Activated naive CD8-positive, alpha-beta T cell (primary cell): ENCODE measurements at regions not wholly inside any gene's neighbourhood (a gene's known extent, or its start where the extent isn't known, plus 50 kb on each side); places are given as distances from the start of the nearest gene placed in this dataset.

ENCODE experiments used
- H3K27ac Mint-ChIP-seq: one replicate; pipeline ENCODE4 v1.8.0; 2021; ENCODE audit warnings: mixed read lengths
- H3K27me3 Mint-ChIP-seq: one replicate; pipeline ENCODE4 v1.8.0; 2021; ENCODE audit warnings: mixed read lengths
- H3K36me3 Mint-ChIP-seq: one replicate; pipeline ENCODE4 v1.8.0; 2021; ENCODE audit warnings: mixed read lengths
- H3K4me1 Mint-ChIP-seq: one replicate; pipeline ENCODE4 v1.8.0; 2021; ENCODE audit warnings: low read depth, mixed read lengths
- H3K4me3 Mint-ChIP-seq: one replicate; pipeline ENCODE4 v1.8.0; 2021; ENCODE audit warnings: mild to moderate bottlenecking, mixed read lengths
- H3K9me3 Mint-ChIP-seq: one replicate; pipeline ENCODE4 v1.8.0; 2021; ENCODE audit warnings: low read depth, mixed read lengths

GRCh38 chr13:31081316-31081715, 80.4 kb downstream of the HSPH1 start:
- no peaks in the 10 kb centered on the region for H3K9me3 Mint-ChIP-seq
- no peaks in the 10 kb centered on the region for H3K36me3 Mint-ChIP-seq
- H3K27me3 Mint-ChIP-seq: peaks cover 7% of the 10 kb centered on the region
- no peak overlapping the region for H3K27ac Mint-ChIP-seq
- H3K4me3 Mint-ChIP-seq: no peak overlapping the region
- peaks cover 3% of the 10 kb centered on the region for H3K4me1 Mint-ChIP-seq

DNA sequence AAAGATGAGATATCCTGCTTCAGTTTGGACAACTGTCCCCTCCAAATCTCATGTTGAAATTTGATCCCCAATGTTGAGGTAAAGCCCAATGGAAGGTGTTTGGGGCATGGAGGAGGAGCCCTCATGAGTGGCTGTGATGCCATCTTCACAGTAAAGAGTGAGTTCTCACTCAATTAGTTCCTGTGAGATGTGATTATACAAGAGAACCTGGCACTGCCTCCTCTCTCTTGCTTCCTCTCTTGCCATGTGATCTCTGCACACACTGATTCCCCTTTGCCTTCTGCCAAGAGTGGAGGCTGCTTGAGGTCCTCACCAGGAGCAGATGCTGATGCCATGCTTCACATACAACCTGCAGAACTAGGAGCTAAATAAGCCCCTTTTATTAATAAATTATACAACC, 86.9 kb downstream of the HSPH1 start:
- Mint-ChIP-seq H3K27ac (no peak overlapping the region), H3K4me1 (peaks cover 6% of the 10 kb centered on the region)

DNA sequence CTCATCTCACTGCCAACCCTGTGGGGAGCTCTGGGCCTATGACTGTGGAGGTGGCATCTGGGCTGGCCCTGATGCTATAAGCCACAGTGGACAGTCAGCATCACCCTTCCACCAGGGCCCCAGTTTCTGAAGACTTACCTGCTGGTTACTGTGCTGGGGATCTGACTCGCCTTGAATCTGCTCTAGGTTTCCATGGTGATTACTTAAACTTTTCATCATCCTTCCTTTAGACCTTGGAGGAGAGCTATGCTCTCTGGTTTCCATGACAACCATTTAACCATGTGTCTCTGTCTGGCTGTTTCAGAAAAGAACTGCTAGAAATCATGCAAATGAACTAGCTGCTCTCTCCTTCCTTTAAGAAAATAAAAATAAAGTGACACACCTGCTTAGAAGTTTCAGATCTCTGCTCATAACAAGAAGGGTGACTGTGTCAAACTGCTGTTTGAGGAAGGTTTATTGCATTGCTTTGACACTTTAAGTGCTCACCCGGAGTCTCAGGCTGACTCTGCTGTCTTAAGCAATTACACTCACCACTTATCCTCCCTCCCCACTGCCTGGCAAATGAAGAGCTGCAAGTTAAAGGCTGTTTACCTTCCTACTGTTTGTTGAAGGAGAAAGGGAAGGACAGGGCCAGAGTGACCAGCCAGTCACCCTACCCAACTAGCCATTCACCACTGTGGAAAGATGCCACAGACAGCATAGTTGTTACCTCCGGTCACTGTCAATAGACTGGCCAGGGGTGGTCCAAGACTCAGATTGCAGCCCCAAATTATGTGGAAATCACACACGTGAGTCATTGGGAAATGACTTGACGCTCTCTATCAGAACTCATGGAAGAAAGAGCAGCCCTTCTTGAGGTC, 87.6 kb downstream of the HSPH1 start:
- Mint-ChIP-seq H3K4me3 (no peak overlapping the region), H3K9me3 (no peaks in the 10 kb centered on the region), H3K4me1 (peaks cover 6% of the 10 kb centered on the region), H3K27me3 (peaks cover 4% of the 10 kb centered on the region), H3K36me3 (no peaks in the 10 kb centered on the region), H3K27ac (no peak overlapping the region)

More for the DNA sequence above, 86.9 kb downstream of the HSPH1 start:
- no peaks in the 10 kb centered on the region for H3K9me3 Mint-ChIP-seq
- H3K27me3 Mint-ChIP-seq: peaks cover 4% of the 10 kb centered on the region
- no peak overlapping the region for H3K4me3 Mint-ChIP-seq
- H3K36me3 Mint-ChIP-seq: no peaks in the 10 kb centered on the region

DNA sequence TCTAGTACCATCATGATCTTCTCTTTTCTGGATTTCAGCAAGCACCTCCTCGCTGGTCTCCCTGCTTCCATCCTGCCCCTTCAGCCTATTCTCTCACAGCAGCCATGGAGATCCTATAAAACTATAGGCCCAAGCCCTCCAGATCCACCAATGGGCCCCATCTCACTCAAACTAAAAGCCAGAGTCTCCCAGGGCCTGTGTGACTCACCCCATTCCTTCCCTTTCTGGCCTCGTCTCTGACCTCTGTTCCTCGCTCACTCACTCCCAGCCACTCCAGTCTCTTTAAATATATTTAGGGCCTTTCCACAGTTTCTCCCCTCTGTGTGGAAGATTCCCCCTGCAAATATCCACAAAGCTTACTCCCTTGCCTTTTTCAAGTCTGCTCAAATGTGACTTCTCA, 89.7 kb downstream of the HSPH1 start:
- H3K27ac Mint-ChIP-seq: no peak overlapping the region
- H3K27me3 Mint-ChIP-seq: peaks cover 4% of the 10 kb centered on the region
- H3K4me1 Mint-ChIP-seq: peaks cover 16% of the 10 kb centered on the region
- no peak overlapping the region for H3K4me3 Mint-ChIP-seq
- H3K36me3 Mint-ChIP-seq: no peaks in the 10 kb centered on the region
- no peaks in the 10 kb centered on the region for H3K9me3 Mint-ChIP-seq

DNA sequence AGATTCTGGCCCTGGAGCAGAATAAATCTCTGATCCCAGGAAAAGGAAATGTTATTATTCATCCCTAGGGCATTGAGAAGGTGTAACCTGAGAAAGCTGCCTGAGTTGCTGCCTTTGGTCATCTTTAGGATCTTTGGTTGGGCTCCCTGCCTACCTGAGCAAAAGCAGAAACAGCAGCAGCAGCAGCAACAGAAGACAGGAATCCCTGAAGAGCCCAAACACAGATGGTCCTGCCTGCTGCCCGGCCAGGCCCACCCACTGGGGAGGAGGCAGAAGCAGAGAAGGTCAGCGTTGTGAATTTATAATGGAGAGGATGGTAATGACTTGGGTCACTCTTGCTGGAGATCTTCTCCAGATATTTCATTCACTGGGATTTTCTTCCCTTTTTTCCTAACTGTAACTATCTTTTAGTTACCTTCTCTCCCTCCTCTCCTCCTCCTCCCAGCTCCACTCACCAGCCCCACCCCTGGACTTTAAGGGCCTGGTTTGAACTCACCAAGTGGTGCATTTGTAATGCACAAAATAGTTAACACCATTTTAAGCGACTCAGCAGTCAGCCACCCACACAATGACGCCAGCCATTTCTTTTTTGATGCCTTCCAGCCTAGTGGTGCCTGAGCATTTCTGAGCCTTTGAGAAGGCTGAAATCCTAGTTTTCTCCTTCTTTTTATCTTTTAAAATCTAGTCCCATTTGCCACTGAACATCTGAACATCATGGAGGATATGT, 91.7 kb downstream of the HSPH1 start:
- no peaks in the 10 kb centered on the region for H3K36me3 Mint-ChIP-seq
- H3K4me3 Mint-ChIP-seq: no peak overlapping the region
- no peaks in the 10 kb centered on the region for H3K27me3 Mint-ChIP-seq
- no peaks in the 10 kb centered on the region for H3K9me3 Mint-ChIP-seq
- H3K27ac Mint-ChIP-seq: no peak overlapping the region
- peaks cover 13% of the 10 kb centered on the region for H3K4me1 Mint-ChIP-seq

- no peaks in the 10 kb centered on the region for H3K36me3 Mint-ChIP-seq
- peaks cover 3% of the 10 kb centered on the region for H3K9me3 Mint-ChIP-seq
- no peak overlapping the region for H3K27ac Mint-ChIP-seq
- H3K27me3 Mint-ChIP-seq: peaks cover 2% of the 10 kb centered on the region
- no peak overlapping the region for H3K4me3 Mint-ChIP-seq
- peaks cover 12% of the 10 kb centered on the region for H3K4me1 Mint-ChIP-seq
These were observed 93.6 kb downstream of the HSPH1 start for GRCh38 chr13:31068119-31068423.

GRCh38 chr13:31067416-31068118, 94.1 kb downstream of the HSPH1 start:
- Mint-ChIP-seq H3K4me1 (peaks cover 12% of the 10 kb centered on the region), H3K36me3 (no peaks in the 10 kb centered on the region), H3K4me3 (no peak overlapping the region), H3K9me3 (peaks cover 3% of the 10 kb centered on the region), H3K27ac (peak overlapping the region; percentile 12), H3K27me3 (peaks cover 2% of the 10 kb centered on the region)

DNA sequence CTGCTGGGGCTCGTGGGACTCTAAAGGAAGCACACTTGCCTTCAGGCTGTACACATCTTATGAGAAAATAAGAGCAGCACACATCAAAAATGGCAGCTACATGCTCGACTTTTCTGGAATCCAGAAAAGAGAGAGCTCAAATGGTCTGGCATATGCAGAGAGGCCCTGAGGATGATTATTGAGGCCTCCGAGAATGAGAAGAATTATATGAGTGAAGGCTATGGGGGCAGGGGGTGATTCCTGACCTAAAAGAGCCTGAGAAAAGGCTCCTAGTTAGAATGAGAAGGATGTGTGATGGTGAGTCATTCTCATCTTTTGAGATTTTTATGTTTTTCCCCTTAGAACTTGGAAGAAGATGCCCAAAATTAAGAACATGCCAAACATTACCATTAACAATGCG, 97.1 kb downstream of the HSPH1 start:
- H3K27me3 Mint-ChIP-seq: peaks cover 9% of the 10 kb centered on the region
- peaks cover 3% of the 10 kb centered on the region for H3K9me3 Mint-ChIP-seq
- peaks cover 12% of the 10 kb centered on the region for H3K4me1 Mint-ChIP-seq
- H3K27ac Mint-ChIP-seq: no peak overlapping the region
- H3K36me3 Mint-ChIP-seq: no peaks in the 10 kb centered on the region
- no peak overlapping the region for H3K4me3 Mint-ChIP-seq

GRCh38 chr13:31063772-31064171, 97.9 kb downstream of the HSPH1 start:
- no peaks in the 10 kb centered on the region for H3K36me3 Mint-ChIP-seq
- peaks cover 12% of the 10 kb centered on the region for H3K4me1 Mint-ChIP-seq
- H3K27me3 Mint-ChIP-seq: peaks cover 9% of the 10 kb centered on the region
- no peak overlapping the region for H3K4me3 Mint-ChIP-seq
- no peak overlapping the region for H3K27ac Mint-ChIP-seq
- peaks cover 3% of the 10 kb centered on the region for H3K9me3 Mint-ChIP-seq

GRCh38 chr13:31060655-31061054, 101.0 kb downstream of the HSPH1 start:
- H3K4me3 Mint-ChIP-seq: no peak overlapping the region
- H3K27me3 Mint-ChIP-seq: peaks cover 9% of the 10 kb centered on the region
- H3K36me3 Mint-ChIP-seq: no peaks in the 10 kb centered on the region
- H3K4me1 Mint-ChIP-seq: peaks cover 2% of the 10 kb centered on the region
- peaks cover 3% of the 10 kb centered on the region for H3K9me3 Mint-ChIP-seq
- H3K27ac Mint-ChIP-seq: no peak overlapping the region

GRCh38 chr13:31060220-31060619, 101.5 kb downstream of the HSPH1 start:
- Mint-ChIP-seq H3K27ac (no peak overlapping the region), H3K4me1 (peaks cover 2% of the 10 kb centered on the region), H3K9me3 (peaks cover 3% of the 10 kb centered on the region), H3K27me3 (peaks cover 9% of the 10 kb centered on the region), H3K4me3 (no peak overlapping the region), H3K36me3 (no peaks in the 10 kb centered on the region)

GRCh38 chr13:31057403-31058033, 104.2 kb downstream of the HSPH1 start:
- no peaks in the 10 kb centered on the region for H3K36me3 Mint-ChIP-seq
- H3K4me1 Mint-ChIP-seq: no peaks in the 10 kb centered on the region
- no peaks in the 10 kb centered on the region for H3K9me3 Mint-ChIP-seq
- no peak overlapping the region for H3K4me3 Mint-ChIP-seq
- peaks cover 8% of the 10 kb centered on the region for H3K27me3 Mint-ChIP-seq
- no peak overlapping the region for H3K27ac Mint-ChIP-seq

DNA sequence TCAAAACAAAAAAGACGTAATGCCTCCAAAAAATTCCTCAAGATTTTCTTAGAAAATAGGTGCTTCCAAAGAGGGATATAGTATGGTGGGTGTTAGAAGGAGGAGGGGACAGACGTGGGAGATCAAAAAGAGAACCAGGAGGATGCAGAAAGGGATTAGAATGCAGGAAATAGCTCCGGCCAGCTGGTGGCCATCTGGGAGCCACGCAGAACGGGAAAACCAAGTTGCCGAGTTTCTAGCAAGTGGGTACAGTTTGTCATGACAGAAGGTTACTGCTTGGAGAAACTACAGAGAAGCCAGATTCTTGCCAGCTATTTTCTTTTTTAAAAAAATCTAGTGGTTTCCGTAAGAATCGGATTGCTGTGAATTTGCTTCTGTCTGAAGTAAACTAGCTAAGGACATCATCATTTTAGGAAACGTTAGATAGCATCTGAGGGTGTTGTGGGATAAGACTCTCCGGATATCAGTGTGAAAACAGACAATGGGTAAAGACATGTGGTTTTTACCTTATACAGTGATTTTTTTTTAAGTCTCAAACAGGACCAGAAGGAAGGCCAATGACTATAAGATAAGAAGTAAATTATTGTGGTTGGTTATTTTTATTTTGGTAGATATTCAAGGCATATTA, 104.9 kb downstream of the HSPH1 start:
- no peak overlapping the region for H3K4me3 Mint-ChIP-seq
- no peak overlapping the region for H3K27ac Mint-ChIP-seq
- H3K27me3 Mint-ChIP-seq: peaks cover 8% of the 10 kb centered on the region
- H3K4me1 Mint-ChIP-seq: no peaks in the 10 kb centered on the region
- H3K36me3 Mint-ChIP-seq: no peaks in the 10 kb centered on the region
- H3K9me3 Mint-ChIP-seq: no peaks in the 10 kb centered on the region

GRCh38 chr13:31055589-31055988, 106.1 kb downstream of the HSPH1 start:
- H3K36me3 Mint-ChIP-seq: no peaks in the 10 kb centered on the region
- H3K4me1 Mint-ChIP-seq: peaks cover 2% of the 10 kb centered on the region
- no peaks in the 10 kb centered on the region for H3K9me3 Mint-ChIP-seq
- no peak overlapping the region for H3K27ac Mint-ChIP-seq
- H3K4me3 Mint-ChIP-seq: no peak overlapping the region
- peaks cover 7% of the 10 kb centered on the region for H3K27me3 Mint-ChIP-seq
